KG1 (cell line): ENCODE measurements at regions not wholly inside any gene's neighbourhood (a gene's known extent, or its start where the extent isn't known, plus 50 kb on each side); places are given as distances from the start of the nearest gene placed in this dataset.
A peak's percentile ranks its signal among the peaks of the same experiment; 100 is the strongest.
"Not testable (repeated sequence)": the region's sequence is repeated elsewhere in the genome, so short reads cannot be mapped to it uniquely, and the experiment has no call there.

Experiments used
- DNase-seq: peaks from one replicate; lab custom pipeline; 2025; lab: John Stamatoyannopoulos, UW

DNA sequence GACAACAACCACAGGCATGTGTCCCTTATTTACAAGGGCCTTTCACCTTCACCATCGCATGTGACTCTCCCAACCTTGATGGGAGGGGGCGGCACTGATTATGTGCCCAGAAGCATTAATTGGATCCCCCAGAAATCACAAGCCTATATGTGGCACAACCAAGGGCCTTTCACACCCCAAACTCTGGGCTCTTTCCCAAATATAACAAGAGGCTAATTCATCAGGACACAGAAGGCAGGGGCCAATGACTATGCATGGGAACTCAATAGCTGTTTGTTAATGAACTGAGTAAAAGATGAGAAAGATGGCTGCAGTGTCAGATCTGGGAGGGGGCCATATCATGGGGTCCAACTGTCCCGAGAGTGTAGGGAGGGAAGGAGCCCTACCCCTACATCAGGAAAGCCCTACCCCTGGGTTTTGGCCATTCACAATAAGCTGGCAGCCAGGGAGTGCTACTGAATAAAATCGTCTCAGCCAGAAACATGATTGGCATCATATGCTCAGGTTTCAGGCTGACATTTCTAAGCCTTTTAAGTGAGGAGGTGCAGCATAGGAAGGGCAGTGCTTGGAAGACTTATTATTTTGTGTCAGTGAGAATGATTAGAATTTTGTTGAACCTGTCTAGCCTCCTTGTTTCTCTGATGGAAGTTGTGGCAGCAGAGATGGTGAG, 814.4 kb upstream of the AMELY start:
- no peak for DNase-seq

DNA sequence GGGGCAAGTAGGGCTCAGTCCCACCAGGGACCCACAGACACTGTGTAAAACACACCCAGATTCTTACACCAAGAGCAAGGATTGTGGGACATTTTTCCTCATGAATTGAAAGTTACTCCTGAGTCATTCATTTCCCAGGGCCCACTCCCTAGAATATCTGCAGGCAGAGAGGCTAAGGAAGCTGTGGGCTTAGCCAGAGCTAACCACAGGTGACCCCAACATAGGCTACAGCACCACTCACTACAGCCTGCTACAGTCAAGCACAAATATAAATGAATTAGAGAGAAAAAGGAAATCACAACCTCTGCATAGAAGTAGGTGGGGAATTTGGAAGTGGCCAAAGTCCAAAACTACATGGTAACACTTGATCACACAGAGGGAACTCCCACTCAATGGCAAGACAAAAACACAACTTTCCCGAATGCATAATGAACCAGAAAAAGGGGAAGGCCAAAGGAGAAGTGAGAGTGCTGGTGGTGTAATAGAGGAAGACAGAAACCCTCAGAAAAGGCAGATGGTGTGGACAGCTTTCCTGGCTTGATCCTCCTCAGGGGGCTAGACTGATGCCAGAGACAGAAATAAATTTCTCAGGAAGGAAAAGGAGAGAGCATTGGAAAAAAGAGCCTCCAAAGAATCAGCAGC, 812.6 kb upstream of the AMELY start:
- peak; percentile 1 for DNase-seq

DNA sequence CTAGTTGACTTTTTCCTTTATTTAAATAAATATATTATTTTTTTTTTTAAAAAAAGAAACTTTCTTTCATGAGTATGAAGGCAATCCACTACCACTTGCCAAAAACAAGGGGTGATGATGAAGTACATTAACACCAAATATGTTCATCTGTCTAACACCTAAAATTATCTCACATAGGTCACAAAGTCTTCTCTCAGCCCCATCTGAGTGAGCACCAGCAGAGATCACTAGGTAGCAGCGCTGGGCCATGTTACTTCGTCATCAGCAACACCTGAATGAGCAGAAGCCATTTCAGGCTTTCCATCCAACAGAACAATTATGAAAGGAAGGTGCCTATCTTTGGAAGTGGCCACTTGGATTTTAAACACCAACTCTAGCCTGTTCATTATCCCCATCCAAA, 811.6 kb upstream of the AMELY start:
- no peak for DNase-seq

DNA sequence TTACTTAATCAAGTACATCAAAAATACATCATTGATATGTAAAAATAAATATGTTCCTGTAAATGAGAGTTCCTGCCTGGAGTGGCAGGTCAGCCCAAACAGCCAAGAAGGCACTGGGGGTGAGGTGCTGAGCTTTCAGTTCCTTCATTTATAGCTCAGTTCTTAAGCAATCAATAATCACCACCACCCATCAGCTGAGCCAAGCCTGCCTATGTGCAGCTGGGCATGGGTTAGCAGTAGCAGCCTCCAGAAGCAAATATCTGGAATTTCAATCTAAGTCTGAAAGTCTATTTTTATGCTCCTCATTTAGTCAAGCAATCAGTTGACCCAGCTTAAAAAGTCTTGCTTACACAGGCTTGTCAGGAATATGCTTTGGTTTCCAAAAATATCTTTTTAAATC, 811.0 kb upstream of the AMELY start:
- no peak for DNase-seq

DNA sequence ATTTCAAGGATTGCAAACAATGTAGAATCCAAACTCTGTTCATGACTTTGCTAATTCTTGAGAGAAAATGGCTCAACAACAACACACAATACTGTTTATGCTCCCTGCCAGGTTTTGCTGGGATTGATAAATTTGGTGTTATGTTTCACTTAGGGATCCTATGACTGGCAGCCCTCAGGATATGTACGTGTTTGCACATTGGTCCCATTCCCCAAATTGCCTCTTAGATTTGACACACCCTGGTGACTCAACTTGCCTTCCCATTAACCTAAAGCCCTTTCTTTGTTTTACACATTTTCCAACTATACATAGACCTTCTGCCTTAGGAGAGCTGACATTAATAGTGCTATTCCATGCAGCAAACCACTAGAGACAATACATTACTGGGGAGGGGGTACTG, 809.4 kb upstream of the AMELY start:
- DNase-seq: no peak

DNA sequence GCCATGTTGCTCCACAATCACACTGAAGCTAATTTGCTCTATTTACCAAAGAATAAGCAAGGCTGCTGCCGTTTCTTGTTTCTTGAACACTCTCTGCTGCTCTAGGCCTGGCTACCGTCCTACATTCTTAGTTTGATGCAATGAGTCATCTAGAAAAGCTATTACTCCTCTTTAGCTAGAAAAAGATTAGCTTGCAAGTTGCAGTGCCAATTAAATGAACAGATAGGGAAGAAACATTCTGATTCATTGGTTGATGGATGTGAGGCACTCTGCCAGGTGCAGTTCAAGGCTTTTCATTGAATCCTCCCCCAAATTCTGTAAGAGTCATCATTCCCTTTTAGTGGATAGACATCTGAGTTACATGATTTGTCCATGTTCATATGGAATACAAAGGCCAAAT, 807.7 kb upstream of the AMELY start:
- no peak for DNase-seq

DNA sequence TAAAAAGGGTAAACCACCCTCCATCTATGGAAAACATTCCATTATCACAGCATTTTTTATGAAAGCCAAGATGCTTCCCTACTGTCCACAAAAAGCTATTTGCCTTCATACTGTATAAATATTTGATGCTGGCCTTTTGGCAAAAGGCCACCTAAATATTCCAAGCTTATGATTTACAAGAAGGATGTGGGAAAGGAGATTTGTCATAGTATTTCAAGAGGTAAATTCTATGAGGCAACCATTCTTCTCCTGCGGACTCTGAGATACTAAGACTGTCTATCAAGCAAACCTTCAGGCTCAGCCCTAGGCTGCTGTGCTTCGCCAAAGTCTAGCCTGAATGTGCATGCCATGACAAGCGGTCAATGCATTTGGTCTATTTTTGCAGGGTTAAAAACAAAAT, 807.1 kb upstream of the AMELY start:
- no peak for DNase-seq

DNA sequence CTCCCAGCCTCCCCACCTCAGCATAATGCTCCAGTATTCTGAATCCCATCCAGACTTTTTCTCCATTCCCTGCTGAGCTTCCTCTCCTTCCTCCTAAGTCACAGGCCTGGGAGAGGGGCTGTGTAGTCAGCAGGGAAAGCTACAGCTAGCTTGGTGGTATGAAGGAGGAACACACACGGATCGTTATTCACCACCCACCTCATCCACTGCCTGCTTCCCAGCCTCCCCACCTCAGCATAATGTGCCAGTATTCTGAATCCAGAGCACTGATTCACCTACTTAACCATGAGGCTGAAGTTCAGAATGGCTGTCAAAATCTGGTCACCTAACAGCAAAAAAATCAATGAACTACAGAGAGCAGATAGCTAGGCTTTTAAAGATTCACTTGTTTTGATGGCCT, 806.6 kb upstream of the AMELY start:
- DNase-seq: no peak

DNA sequence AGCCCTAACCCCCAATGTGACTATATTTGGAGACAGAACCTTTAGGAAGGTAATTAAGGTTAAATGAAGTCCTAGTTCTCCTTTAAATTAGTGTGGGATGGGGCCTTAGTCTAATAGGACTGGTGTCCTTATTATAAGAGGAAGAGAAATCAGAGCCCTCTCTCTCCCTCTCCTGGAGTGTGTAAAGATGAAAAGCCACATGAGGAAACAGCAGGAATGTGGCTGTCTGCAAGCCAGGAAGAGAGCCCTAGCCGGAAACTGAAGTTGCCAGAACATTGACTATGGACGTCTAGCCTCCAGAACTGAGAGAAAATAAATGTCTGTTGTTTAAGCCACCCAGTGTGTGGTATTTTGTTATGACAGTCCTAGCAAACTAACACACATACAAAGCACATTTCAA, 802.9 kb upstream of the AMELY start:
- DNase-seq: no peak

DNA sequence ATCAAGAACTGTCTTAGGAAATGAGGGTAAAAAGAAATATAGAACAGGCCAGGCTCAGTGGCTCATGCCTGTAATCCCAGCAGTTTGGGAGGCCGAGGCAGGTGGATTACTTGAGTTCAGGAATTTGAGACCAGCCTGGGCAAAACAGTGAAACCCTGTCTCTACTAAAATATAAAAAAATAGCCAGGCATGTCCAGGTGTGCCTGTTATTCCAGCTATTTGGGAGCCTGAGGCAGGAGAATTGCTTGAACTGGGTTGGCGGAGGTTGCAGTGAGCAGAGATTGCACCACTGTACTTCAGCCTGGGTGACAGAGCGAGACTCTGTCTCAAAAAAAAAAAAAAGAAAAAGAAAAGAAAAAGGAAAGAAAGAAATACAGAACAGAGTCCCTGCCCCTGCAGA, 802.2 kb upstream of the AMELY start:
- DNase-seq: not testable (repeated sequence)

DNA sequence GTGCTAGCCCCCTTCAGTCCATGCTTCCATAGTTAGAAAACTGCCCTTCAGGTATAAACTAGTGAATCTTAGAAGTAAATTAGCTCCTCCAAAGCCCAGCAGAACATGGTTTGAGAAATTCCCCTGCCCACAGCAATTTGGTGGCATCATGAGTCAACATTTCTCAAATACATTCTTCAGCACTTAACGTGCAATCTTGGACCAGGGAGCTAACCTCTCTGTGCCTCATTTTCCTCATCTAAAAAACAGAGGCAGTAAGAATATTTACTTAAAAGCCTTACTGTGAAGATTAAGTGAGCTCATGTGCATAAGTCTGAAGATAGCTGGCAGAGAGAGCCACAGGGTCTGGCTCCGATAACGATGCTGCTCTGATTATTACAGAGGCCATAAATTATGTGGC, 800.7 kb upstream of the AMELY start:
- DNase-seq: no peak

DNA sequence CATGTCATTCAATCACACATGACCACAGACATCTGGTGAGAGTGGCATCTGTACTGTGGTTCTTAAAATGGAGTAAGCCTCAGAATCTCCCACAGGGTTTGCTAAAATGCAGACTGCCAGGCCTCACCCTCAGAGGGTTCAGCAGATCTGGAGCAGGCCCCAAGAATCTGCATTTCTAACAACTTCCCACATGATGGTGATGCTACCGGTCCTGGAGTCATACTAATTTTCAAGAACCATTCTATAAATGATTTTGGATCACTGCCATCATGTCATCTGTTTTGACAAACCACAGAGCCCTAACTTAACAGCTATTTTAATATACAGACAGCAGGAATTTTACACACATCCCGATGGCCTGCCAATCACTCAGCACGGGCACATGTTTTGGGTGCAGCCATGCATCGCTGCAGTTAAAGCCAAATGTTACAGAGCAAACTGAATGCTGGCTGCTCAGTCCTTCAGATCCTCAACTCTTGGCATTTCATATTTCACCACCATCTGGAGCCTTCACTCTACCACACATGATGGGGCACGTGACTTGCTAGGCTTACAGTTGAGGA, 792.1 kb upstream of the AMELY start:
- DNase-seq: no peak

DNA sequence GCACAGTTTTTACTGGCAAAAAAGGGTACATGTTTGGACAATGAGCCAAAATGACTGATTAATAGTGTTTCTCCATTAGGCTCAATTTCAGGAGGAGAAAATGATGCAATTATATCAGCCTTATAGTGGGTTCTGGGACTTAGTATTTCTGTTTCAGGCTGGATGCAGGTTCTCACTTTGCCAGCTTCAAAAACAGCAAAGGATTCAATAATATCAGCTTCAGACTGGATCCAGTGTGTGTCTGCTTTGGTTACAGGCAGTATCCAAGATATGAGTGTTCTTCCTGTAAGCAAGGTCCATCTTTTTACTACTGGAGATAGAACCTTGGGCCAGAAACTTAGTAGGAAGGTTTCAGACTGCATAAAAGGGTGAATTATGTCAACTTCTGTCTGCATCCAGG, 790.9 kb upstream of the AMELY start:
- DNase-seq: no peak

DNA sequence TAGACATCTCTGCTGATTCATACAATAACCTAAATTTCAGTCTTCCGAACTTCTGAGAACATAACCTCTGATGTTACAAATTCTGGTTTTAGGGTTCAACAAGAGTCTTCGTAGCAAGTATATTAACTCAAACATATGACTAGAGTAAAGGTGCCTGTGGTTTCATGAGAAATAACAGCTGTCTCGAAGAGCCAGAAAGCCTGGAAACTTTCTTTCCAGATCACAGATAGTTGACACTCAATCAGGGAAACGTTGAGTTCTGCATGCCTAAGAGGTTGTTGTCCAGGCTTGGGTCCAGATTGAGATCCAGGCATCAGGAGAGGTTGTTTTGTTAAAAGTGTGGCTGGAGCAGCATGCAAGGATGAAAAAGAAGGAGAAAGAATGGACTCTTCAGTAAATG, 790.1 kb upstream of the AMELY start:
- DNase-seq: no peak

DNA sequence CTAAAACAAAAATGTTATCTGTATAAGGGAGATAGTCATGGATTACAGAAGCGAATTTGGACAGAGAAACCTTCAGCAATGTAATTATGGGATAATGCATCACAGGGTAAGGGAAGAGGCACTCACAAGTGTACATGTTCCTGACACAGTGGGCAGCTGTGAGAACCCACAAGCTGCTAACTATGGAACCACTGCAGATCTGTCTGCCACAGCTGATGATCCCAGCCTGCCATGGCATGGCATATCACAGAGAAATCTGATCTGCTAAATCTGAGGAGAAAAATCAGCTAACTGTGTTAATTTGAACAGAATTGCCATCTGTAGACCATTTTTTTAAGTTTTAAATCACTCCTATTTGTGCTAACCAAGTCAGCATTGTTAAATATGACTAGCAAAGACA, 786.0 kb upstream of the AMELY start:
- no peak for DNase-seq

DNA sequence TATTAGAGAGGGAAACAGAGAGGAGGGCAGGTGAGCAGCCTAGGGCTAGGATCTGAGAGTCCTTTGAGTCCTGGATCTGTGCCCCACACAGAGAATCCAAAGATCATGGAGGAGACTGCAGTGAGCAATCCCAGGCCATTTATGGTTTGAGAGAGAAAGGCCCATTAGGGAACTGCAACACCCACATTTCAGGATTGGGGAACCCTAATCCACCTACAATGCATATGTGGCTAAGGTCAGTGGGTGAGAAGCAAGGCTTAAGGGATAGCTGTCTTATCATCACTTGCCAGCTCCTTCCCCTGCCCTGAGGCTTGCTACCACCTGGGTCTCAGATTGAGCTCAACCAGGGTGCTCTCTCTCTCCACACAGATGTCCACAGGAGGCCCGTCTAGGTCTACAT, 781.1 kb upstream of the AMELY start:
- DNase-seq: no peak

DNA sequence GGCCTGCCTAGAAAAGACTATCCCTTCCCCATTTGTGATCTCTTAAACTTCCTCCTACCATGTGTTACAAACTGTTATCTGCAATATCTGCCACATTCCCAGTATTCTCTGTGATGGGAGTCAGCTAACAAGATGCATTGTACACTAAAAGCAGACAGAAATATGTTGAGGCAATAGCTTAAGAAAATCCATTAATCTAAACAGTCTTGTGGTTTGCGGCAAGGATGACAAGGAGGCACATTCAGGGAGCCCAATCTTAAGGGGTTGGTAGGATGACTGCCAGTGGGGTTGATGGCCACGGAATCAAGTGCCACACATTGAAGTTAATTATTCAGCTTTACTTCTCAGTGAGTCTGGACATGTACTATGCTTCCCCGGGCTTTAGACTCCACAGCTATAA, 775.5 kb upstream of the AMELY start:
- DNase-seq: no peak

DNA sequence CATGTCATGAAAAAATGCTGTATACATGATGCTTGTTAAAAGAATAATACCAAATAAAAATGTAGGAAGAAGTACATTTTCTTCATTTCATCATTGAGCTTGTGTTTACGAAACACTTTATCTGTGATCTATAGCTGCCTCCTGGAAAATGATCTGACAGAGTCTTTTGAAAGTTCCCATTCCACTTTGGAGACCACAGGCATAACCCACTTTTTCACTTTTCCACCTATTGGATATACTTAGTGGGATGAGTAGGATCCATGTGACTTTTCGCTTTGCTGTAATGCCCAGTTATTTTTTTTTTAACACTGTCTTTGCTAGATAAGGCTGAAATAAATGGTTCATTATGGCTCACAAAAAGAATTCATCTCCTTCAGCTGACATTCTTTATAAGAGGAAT, 773.0 kb upstream of the AMELY start:
- DNase-seq: no peak

DNA sequence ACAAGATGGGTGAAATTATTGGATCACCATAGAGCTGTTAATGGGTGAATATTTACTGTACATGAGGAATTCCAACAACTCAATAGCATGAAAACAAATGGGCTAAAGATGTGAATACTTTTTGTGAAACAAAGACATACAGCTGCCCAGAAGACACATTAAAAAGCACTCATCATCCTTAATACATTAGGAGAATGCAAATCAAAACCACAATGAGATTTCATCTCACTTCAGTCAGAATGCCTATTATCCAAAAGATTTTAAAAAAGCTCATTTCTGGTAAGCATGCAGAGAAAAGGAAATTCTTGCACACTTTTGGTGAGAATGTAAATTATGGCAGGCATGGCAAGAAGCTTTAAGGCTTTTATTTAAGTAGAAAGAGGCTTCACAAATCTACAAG, 770.8 kb upstream of the AMELY start:
- no peak for DNase-seq

DNA sequence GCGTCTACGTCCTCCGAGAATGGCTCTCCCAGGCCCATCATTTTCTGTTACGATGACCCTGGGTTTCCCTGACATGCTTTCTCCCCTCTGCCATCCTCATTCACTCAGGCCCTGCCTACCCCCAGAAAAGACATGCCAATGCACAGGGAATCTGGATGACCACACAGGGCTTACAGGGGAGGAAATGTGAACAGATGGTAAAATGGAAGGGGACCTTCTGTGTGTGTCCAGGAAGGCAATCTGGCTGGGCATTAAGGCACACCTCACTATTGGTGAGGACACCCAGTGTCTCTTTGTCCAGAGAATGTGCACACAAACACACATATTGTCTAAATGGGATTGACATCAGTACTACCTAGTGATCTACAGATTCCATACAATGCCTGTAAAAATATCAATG, 769.9 kb upstream of the AMELY start:
- DNase-seq: no peak

DNA sequence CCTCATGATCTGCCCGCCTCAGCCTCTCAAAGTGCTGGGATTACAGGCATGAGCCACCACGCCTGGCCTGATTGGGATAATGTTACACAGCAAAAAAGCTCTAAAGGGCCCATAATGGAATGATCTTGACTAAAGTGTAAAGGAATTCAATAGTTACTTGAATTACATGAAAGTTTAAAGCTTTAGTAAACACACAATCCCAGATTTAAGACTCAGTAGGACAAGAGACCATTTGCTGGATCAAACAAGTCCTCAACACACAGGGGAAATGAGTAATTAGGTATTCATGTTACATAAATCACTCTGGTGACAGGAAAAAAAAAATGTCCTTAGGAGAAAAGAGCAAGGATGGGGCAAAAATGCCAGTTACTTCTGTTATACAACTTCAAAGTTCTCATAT, 762.9 kb upstream of the AMELY start:
- DNase-seq: no peak

DNA sequence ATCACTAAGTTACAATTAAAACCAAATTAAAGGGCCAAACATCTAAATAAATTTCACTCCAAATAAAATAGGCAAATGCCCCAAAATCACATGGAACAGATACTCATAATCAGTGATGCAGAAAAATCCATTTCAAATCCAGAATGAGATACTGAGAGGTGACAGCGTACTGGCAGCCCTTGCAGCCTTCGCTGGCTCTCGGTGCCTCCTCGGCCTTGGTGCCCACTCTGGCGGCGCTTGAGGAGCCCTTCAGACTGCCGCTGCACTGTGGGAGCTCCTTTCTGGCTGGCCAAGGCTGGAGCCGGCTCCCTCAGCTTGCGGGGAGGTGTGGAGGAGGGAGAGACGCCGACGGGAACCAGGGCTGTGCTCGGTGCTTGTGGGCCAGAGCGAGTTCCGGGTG, 761.2 kb upstream of the AMELY start:
- DNase-seq: no peak

DNA sequence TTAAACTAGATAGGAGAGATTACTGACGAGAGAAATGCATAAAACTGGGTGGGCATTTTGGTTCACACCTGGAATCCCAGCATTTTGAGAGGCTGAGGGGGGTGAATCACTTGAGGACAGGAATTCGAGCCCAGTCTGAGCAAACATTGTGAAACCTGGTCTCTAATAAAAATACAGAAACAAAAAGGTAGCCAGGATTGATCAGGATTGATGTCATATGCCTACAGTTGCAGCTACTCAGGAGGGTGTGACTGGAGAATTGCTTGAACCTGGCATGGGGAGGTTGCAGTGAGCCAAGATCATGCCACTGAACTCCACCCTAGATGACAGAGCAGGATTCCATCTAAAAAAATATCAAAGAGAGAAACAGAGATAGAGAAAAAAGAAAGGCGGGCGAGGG, 751.7 kb upstream of the AMELY start:
- DNase-seq: no peak

DNA sequence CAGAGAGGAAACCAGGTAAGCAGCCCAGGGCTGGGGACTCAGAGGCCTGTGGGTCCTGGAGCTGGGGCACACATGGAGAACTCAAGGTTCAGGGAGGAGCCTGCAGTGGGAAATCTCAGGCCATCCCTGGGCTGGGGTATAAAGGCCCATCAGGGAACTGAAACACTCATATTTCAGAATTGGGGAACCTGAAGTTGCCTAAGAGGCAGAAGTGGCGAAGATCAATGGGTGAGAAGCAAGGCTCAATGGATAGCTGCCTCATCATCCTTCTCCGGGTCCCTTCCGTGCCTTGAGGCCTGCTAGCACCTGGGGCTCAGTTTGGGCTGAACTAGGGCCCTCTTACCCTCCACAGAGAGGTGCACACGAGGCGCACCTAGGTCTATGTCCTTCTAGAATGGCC, 747.5 kb upstream of the AMELY start:
- no peak for DNase-seq
